Left lung (tissue), 4 donors: ENCODE measurements at regions not wholly inside any gene's neighbourhood (a gene's known extent, or its start where the extent isn't known, plus 50 kb on each side); places are given as distances from the start of the nearest gene placed in this dataset.

Source experiments
- ATAC-seq: fragments of 200-7000 bp; cut with Tn5 transposase; one replicate; pipeline ENCODE4 v1.9.1; 2020; ENCODE audit warnings: moderate library complexity
- DNase-seq, 4 donors: peaks; one replicate each; pipeline ENCODE4 v3.0.0-alpha.2; 2013 to 2020
- H3K27ac ChIP-seq, 2 donors: fragments of 200-600 bp; sonication (generic) in 1 of 2; one replicate each; pipeline versions ENCODE4 v1.5.0 to v1.8.0; 2020 to 2021
- H3K27me3 ChIP-seq, 2 donors: fragments of 200-600 bp; sonication (generic) in 1 of 2; one replicate each; pipeline versions ENCODE4 v1.5.0 to v1.8.0; 2020 to 2021
- H3K36me3 ChIP-seq, 2 donors: fragments of 200-600 bp; sonication (generic) in 1 of 2; one replicate each; pipeline versions ENCODE4 v1.5.0 to v1.8.0; 2020 to 2021
- H3K4me1 ChIP-seq, 2 donors: fragments of 200-600 bp; one replicate each; pipeline ENCODE4 v1.8.0; 2021
- H3K4me3 ChIP-seq, 2 donors: fragments of 200-600 bp; sonication (generic) in 1 of 2; one replicate each; pipeline versions ENCODE4 v1.5.0 to v1.8.0; 2020 to 2021; ENCODE audit warnings: mild to moderate bottlenecking in 1 of 2
- H3K9me3 ChIP-seq, 2 donors: fragments of 200-600 bp; sonication (generic) in 1 of 2; one replicate each; pipeline versions ENCODE4 v1.5.0 to v1.8.0; 2020 to 2021
- intact Hi-C, 2 donors: fragments of 100-400 bp; cut with DNase I; formaldehyde crosslinking; loops; one replicate each; pipeline versions ENCODE4 v1.11.2 to v1.14.2; 2022
- TF ChIP-seq, protein P1 (sequence below), 2 donors: fragments of 200-600 bp; sonication (generic) in 1 of 2; IDR thresholded peaks; one replicate each; pipeline versions ENCODE4 v1.5.0 to v1.8.0; 2021; ENCODE audit warnings: antibody characterized with exemption in 2 of 2
- donor health status: DM: no; HTN: yes; CAD: no.
- donor health status: DM: no; HTN: no; CAD: no.

DNA sequence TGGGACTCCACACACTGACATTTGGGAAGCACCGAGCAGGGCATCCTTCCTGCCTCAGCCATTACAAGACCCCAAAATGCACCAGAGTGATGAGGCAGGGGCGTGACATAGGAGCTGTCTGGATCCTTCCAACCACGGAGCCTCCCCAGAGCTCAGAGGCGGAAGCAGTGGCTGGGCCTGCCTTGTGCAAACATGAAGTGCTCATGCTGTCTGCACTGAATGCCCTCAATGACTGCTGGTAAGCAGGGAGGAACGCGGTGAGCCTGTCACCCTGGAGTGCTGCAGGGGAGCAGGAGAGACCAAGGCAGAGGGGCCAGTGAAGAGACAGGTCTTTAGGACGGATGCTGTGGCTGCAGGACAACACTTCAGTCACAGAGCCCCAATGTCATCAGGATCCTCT is 60.2 kb upstream of the HRH2 start:
- no peaks in the 10 kb centered on the region for H3K4me1 ChIP-seq
- intact Hi-C loops, result no loop called here
- no peaks in the 10 kb centered on the region for H3K9me3 ChIP-seq

DNA sequence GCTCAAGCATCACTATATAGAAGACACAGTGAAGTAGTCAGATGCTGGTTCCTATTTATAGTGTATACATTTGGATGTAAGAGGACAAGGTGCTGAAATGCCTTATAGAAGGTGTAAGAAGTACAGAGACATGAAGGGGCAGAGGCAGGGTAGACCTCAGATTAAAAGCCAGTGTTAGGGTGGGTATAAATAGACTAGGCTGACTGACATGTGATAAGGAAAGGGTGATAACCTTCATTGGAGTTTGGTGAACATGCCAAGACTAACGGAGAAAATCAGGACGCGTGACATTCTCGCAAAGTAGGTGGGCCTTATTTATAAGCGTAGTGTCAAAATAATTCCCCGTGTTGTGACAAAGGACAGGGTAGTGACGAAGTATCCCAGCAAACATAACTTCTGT is 59.1 kb upstream of the HRH2 start:
- Histone ChIP-seq H3K36me3 (no peaks in the 10 kb centered on the region), H3K27ac (no peak overlapping the region), H3K4me3 (no peak overlapping the region), H3K9me3 (no peaks in the 10 kb centered on the region), H3K27me3 (peaks cover 0 to 56% of the 10 kb centered on the region in 2 donors), H3K4me1 (no peaks in the 10 kb centered on the region)
- intact Hi-C loops, result no loop called here
- DNase-seq, result no peak
- ATAC-seq, result no peak
- TF ChIP-seq, protein P1, sequence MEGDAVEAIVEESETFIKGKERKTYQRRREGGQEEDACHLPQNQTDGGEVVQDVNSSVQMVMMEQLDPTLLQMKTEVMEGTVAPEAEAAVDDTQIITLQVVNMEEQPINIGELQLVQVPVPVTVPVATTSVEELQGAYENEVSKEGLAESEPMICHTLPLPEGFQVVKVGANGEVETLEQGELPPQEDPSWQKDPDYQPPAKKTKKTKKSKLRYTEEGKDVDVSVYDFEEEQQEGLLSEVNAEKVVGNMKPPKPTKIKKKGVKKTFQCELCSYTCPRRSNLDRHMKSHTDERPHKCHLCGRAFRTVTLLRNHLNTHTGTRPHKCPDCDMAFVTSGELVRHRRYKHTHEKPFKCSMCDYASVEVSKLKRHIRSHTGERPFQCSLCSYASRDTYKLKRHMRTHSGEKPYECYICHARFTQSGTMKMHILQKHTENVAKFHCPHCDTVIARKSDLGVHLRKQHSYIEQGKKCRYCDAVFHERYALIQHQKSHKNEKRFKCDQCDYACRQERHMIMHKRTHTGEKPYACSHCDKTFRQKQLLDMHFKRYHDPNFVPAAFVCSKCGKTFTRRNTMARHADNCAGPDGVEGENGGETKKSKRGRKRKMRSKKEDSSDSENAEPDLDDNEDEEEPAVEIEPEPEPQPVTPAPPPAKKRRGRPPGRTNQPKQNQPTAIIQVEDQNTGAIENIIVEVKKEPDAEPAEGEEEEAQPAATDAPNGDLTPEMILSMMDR (IDR thresholded peaks at IDR 0.05), result no peak

More for the DNA sequence above, 60.2 kb upstream of the HRH2 start:
- no peaks in the 10 kb centered on the region for H3K36me3 ChIP-seq
- ATAC-seq (no peak), DNase-seq (no peak)
- peaks cover 0 to 46% of the 10 kb centered on the region in 2 donors for H3K27me3 ChIP-seq
- H3K4me3 ChIP-seq, result no peak overlapping the region
- TF ChIP-seq, protein P1 (IDR thresholded peaks at IDR 0.05), result no peak
- no peak overlapping the region for H3K27ac ChIP-seq

DNA sequence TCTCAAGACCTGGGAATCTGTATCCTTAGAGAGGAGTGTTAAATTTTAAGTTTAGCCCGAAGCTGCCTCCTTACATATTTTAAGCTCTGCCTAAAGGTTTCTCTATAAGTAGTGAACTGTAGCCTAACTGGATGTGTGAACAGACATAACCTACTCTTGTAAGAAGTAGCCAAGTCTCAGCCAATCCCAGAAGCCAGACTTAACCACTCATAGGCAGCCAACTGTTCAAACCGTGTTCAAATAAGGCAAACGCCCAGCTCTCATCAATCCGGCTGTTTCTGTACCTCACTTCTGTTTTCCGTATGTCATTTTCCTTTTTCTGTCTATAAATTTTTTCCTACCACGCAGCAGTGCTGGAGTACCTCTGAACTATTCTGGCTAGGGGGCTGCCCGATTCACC is 58.7 kb upstream of the HRH2 start:
- Histone ChIP-seq H3K9me3 (no peaks in the 10 kb centered on the region), H3K4me3 (no peak overlapping the region), H3K27me3 (peaks cover 0 to 60% of the 10 kb centered on the region in 2 donors), H3K36me3 (no peaks in the 10 kb centered on the region), H3K4me1 (no peaks in the 10 kb centered on the region), H3K27ac (no peak overlapping the region)
- TF ChIP-seq, protein P1 (IDR thresholded peaks at IDR 0.05), result no peak
- DNase-seq (no peak), ATAC-seq (no peak)
- intact Hi-C loops, result no loop called here

DNA sequence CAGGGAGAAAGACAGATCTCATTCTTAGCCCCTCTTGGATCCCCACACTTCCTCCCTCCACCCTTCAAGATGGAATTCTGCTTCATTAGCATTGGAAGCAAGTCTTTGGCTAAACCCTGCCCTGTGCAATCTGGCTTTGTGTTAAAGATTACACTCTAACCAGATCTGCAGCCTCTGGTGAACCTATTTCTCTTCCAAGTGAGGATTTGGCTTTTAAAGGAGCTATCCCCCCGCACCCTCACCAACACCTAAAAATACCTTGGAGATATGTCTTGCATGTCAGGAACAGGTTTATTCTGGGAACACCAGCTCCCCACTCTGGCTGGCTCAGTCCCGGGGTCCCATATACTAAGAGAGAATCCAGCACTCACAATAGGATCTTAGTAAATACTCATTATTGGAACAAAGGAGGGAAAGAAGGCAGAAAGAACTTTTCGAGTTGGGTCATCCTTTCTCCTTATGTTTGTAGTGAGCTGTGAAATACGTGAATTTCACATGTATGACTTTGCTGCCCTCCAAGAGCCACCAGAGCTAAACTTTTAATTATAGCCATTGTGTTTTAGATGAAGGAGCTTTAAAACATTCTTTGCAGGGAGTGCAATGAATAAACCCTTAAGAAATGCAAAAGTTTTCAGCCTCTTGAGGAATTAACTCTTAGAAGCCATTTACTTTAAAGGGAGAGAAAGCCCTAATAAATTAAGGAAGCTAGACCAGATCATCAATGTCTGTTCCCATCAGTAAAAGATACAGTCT is 53.7 kb upstream of the HRH2 start:
- TF ChIP-seq, protein P1 (IDR thresholded peaks at IDR 0.05), result no peak

DNA sequence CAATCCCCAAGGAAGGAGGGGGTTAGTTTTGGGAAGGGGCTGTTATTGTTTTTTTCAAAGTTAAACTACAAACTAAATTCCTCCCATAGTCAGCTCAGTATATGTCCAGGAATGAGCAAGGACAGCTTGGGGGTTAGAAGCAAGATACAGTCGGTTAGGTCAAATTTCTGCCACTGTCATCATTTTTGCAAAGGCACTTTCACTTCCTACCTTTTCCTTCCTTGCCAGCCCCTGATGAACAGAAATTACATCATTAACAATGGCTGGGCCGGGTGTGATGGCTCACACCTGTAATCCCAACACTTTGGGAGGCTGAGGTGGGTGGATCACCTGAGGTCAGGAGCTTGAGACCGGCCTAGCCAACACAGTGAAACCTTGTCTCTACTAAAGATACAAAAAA is 51.5 kb upstream of the HRH2 start:
- Histone ChIP-seq H3K27me3 (peaks cover 0 to 26% of the 10 kb centered on the region in 2 donors), H3K36me3 (no peaks in the 10 kb centered on the region), H3K27ac (no peak overlapping the region), H3K9me3 (no peaks in the 10 kb centered on the region), H3K4me3 (no peak overlapping the region), H3K4me1 (no peaks in the 10 kb centered on the region)
- intact Hi-C loops, result no loop called here
- TF ChIP-seq, protein P1 (IDR thresholded peaks at IDR 0.05), result no peak
- DNase-seq (no peak), ATAC-seq (no peak)

More for the DNA sequence above, 53.7 kb upstream of the HRH2 start:
- DNase-seq (no peak), ATAC-seq (no peak)
- no peaks in the 10 kb centered on the region for H3K36me3 ChIP-seq
- H3K9me3 ChIP-seq, result no peaks in the 10 kb centered on the region
- H3K4me3 ChIP-seq, result no peak overlapping the region
- H3K27ac ChIP-seq, result no peak overlapping the region
- intact Hi-C loops, result no loop called here
- H3K4me1 ChIP-seq, result no peaks in the 10 kb centered on the region
- peaks cover 0 to 40% of the 10 kb centered on the region in 2 donors for H3K27me3 ChIP-seq
